Fibroblast of villous mesenchyme (primary cell): ENCODE measurements at regions not wholly inside any gene's neighbourhood (a gene's known extent, or its start where the extent isn't known, plus 50 kb on each side); places are given as distances from the start of the nearest gene placed in this dataset.
A peak's percentile ranks its signal among the peaks of the same experiment; 100 is the strongest.

Source experiments
- DNase-seq: peaks from one replicate; pipeline ENCODE4 v3.0.0-alpha.2; 2010; ENCODE audit warnings: low read depth
- H3K4me3 ChIP-seq: 2 replicates; pipeline ENCODE4 v1.5.1; 2011; ENCODE audit warnings: low read depth, mild to moderate bottlenecking, low read length
- CTCF ChIP-seq: IDR thresholded peaks from 2 replicates; pipeline ENCODE4 v1.5.1; 2012; ENCODE audit warnings: low read depth, mild to moderate bottlenecking, low read length; ENCODE audit not compliant: insufficient read depth

GRCh38 chr2:176710657-176711186 lies 441.5 kb downstream of the MTX2 start:
- no peak for DNase-seq
- TF ChIP-seq CTCF: no peak
- H3K4me3 ChIP-seq: no peak overlapping the region

- DNase-seq: no peak
- H3K4me3 ChIP-seq: no peak overlapping the region
- no peak for TF ChIP-seq CTCF
These were observed 456.8 kb downstream of the MTX2 start for GRCh38 chr2:176725873-176726645.

- no peak overlapping the region for H3K4me3 ChIP-seq
- no peak for TF ChIP-seq CTCF
- DNase-seq: no peak
These were observed 458.5 kb downstream of the MTX2 start for GRCh38 chr2:176727696-176728095.

GRCh38 chr2:176729706-176730569 lies 460.7 kb downstream of the MTX2 start:
- peak; percentile 7 for DNase-seq
- no peak overlapping the region for H3K4me3 ChIP-seq
- TF ChIP-seq CTCF: no peak

- no peak overlapping the region for H3K4me3 ChIP-seq
- TF ChIP-seq CTCF: no peak
- DNase-seq: no peak
These were observed 463.5 kb downstream of the MTX2 start for GRCh38 chr2:176732780-176733179.

GRCh38 chr2:176733698-176734430 lies 464.6 kb downstream of the MTX2 start:
- H3K4me3 ChIP-seq: no peak overlapping the region
- DNase-seq: no peak
- no peak for TF ChIP-seq CTCF
